ENCODE measurements at regions not wholly inside any gene's neighbourhood (a gene's known extent, or its start where the extent isn't known, plus 50 kb on each side); places are given as distances from the start of the nearest gene placed in this dataset.

DNA sequence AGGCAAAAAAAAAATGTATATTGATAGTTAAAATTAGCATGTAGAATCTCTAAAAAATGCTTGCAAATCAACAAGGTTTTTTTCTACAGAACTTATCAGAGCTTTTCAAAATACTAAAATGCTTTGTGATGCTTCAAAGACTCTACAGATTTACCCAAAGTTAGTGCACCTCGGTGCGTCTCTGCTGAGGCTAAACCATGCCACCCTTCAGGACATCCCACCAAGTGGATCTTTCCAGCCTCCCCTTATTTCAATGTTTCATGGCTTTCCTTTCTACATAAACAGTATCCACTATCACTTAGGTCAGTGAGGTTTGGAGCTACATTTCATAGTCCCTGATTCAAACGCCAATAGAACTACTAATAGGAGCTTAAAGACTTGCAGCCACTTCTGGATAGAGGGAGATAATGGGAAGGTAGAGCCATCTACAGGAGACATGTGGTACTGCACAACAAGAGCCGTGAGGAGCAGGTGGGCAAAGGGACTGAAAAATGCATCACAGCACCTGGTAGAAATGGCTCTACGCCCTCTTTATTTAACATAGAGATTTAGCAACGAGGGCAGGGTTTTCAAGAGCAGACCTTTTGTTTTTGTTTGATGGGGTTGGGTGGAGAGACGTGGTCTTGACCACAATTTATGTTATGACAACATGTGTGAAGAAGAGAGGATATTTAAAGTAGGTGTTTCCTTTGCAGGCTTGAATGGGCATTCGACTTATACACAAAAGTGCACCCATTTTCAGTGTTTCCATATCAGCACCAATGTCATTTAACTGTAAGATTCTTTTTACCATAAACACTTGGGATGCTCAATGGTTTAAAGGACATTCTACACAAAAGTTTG lies 56.1 kb upstream of the SLC35G4 start:
- no peak for TF ChIP-seq POLR2A (IDR thresholded peaks at IDR 0.05)
- peak; percentile 75 to 87 (median 79) for TF ChIP-seq CTCF (IDR thresholded peaks at IDR 0.05 in 4 of 5, conservative IDR thresholded peaks at IDR 0.05 in 1 of 5)

Data from gastrocnemius medialis (tissue), 4 donors.